ENCODE measurements at regions not wholly inside any gene's neighbourhood (a gene's known extent, or its start where the extent isn't known, plus 50 kb on each side); places are given as distances from the start of the nearest gene placed in this dataset.

- Histone ChIP-seq H3K4me3 (IDR thresholded peaks at IDR 0.05; ENCODE audit: insufficient read depth, low read depth, low read length) (no peak overlapping the region), H3K36me3 (ENCODE audit: insufficient read depth) (no peaks in the 10 kb centered on the region), H3K9ac (no peak overlapping the region), H2AFZ (ENCODE audit: low read depth) (no peak overlapping the region), H3K4me1 (ENCODE audit: low read depth, poor library complexity, severe bottlenecking) (no peaks in the 10 kb centered on the region), H3K27ac (no peak overlapping the region), H3K79me2 (ENCODE audit: insufficient read depth, low read depth) (no peaks in the 10 kb centered on the region), H3K27me3 (ENCODE audit: insufficient read depth, low read depth) (no peaks in the 10 kb centered on the region), H4K20me1 (ENCODE audit: insufficient read depth) (no peaks in the 10 kb centered on the region), H3K4me2 (no peak overlapping the region)
- TF ChIP-seq CTCF (conservative IDR thresholded peaks at IDR 0.05; ENCODE audit: low read depth, low read length), result no peak
Observed at GRCh38 chr18:65526099-65526498, 224.7 kb upstream of the CDH7 start.

DNA sequence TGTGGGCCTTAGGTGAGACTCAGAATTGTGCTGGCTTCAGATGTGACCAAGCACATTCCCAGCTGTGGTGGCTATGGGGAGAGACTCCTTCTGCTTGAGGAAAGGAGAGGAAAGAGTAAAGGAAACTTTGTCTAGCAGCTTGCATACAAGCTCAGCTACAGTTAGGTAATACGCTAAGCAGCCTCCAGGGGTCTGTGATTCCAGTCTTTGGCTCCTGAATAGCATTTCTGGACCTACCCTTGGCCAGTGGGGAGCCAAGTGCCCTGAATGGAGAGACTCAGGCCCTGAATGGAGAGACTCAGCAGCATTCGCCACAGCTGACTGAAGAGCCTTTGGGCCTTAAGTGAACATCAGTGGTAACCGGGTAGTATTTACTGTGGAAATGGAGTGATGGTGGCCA lies 227.4 kb upstream of the CDH7 start:
- Histone ChIP-seq H3K27ac (no peak overlapping the region), H3K36me3 (ENCODE audit: insufficient read depth) (no peaks in the 10 kb centered on the region), H3K79me2 (ENCODE audit: insufficient read depth, low read depth) (no peaks in the 10 kb centered on the region), H4K20me1 (ENCODE audit: insufficient read depth) (no peaks in the 10 kb centered on the region), H3K27me3 (ENCODE audit: insufficient read depth, low read depth) (no peaks in the 10 kb centered on the region), H3K4me1 (ENCODE audit: low read depth, poor library complexity, severe bottlenecking) (no peaks in the 10 kb centered on the region), H3K9ac (no peak overlapping the region), H2AFZ (ENCODE audit: low read depth) (no peak overlapping the region), H3K4me3 (IDR thresholded peaks at IDR 0.05; ENCODE audit: insufficient read depth, low read depth, low read length) (no peak overlapping the region), H3K4me2 (no peak overlapping the region)
- TF ChIP-seq CTCF (conservative IDR thresholded peaks at IDR 0.05; ENCODE audit: low read depth, low read length), result no peak

DNA sequence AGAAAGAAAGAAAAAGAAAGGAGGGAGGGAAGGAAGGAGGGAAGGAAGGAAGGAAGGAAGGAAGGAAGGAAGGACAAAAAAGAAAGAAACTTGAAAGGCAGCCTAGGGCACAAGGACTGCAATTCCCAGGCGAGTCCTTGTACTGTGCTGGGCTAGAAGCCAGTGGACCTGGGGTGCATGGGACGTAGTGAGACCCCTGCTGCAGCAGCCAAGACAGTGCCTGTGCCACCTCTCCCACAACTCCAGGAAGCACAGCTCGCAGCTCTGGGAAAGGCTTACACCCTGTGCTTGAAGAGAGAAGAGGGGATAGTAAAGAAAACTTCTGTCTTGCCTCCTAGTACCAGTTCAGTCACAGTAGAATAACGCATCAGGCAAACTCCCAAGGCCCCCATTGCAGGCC lies 227.9 kb upstream of the CDH7 start:
- H3K27me3 ChIP-seq (ENCODE audit: insufficient read depth, low read depth), result no peaks in the 10 kb centered on the region
- H4K20me1 ChIP-seq (ENCODE audit: insufficient read depth), result no peaks in the 10 kb centered on the region
- H3K9ac ChIP-seq, result no peak overlapping the region
- no peak overlapping the region for H3K4me2 ChIP-seq
- H3K36me3 ChIP-seq (ENCODE audit: insufficient read depth), result no peaks in the 10 kb centered on the region
- H3K4me3 ChIP-seq (IDR thresholded peaks at IDR 0.05; ENCODE audit: insufficient read depth, low read depth, low read length), result no peak overlapping the region
- no peaks in the 10 kb centered on the region for H3K4me1 ChIP-seq (ENCODE audit: low read depth, poor library complexity, severe bottlenecking)
- no peak for TF ChIP-seq CTCF (conservative IDR thresholded peaks at IDR 0.05; ENCODE audit: low read depth, low read length)
- H3K27ac ChIP-seq, result no peak overlapping the region
- no peaks in the 10 kb centered on the region for H3K79me2 ChIP-seq (ENCODE audit: insufficient read depth, low read depth)
- H2AFZ ChIP-seq (ENCODE audit: low read depth), result no peak overlapping the region

DNA sequence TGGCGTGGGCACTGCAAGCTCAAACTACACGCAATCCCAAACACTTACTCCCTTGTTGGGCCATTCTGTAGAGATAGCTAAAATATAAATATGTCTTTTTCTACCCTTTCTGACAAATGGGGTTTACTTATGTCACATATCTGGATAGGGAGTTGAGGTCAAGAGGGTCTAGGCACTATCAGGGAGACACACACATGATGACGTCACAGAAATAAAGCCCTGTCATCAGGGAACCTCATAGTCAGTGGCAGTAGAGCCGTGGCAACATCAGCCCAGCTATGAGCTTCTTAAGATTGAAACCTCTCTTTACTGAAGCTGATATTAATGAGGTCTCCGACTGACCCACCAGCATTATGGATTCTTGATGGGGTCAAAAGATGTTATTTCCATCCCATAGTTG lies 234.6 kb upstream of the CDH7 start:
- no peaks in the 10 kb centered on the region for H3K36me3 ChIP-seq (ENCODE audit: insufficient read depth)
- H3K9ac ChIP-seq, result no peak overlapping the region
- no peaks in the 10 kb centered on the region for H4K20me1 ChIP-seq (ENCODE audit: insufficient read depth)
- no peak overlapping the region for H3K4me3 ChIP-seq (IDR thresholded peaks at IDR 0.05; ENCODE audit: insufficient read depth, low read depth, low read length)
- H3K4me2 ChIP-seq, result no peak overlapping the region
- TF ChIP-seq CTCF (conservative IDR thresholded peaks at IDR 0.05; ENCODE audit: low read depth, low read length), result no peak
- no peak overlapping the region for H3K27ac ChIP-seq
- no peaks in the 10 kb centered on the region for H3K79me2 ChIP-seq (ENCODE audit: insufficient read depth, low read depth)
- H3K27me3 ChIP-seq (ENCODE audit: insufficient read depth, low read depth), result no peaks in the 10 kb centered on the region
- H2AFZ ChIP-seq (ENCODE audit: low read depth), result no peak overlapping the region
- H3K4me1 ChIP-seq (ENCODE audit: low read depth, poor library complexity, severe bottlenecking), result no peaks in the 10 kb centered on the region

Measured in KMS-11 (cell line).